Stromal cell of bone marrow (primary cell): ENCODE measurements at regions not wholly inside any gene's neighbourhood (a gene's known extent, or its start where the extent isn't known, plus 50 kb on each side); places are given as distances from the start of the nearest gene placed in this dataset.

Experiments
- DNase-seq: peaks from one replicate; pipeline ENCODE4 v3.0.0-alpha.2; 2012; ENCODE audit warnings: low read depth

DNA sequence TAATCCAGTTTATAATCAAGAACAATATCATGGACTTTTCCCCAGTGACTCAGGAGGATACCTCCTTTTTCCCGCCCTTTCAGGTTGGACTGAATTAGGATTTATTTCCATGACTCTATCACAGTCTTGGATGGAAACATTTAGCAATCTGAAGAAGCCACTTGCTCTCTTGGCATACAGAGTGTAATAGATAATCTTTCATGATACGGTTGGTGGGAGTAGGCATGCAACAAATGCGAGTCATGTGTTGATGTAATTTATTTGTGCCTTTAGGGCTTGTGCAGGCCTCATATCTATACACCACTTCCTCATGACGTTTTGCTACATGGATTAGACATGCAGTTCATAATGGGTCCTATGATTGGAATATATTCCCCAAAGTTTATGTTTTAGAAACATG lies 54.2 kb upstream of the MCTP2 start:
- DNase-seq, result no peak

DNA sequence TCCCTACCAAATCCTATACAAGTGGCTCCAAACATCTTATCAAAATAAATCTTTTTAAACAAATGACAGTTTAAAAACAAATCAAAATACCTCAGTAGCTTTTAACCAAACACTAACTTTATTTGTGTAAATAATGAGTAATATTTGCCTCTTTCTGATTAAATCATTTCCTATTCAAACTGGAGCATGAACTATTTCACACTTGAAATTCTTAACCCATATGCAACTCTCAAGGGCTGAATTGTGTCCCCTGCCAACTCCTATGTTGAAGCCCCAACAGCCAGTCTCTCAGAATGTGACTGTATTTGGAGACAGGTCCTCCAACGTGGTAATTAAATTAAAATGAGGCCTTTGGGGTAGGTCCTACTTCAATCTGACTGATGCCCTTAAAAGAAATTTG lies 55.9 kb upstream of the MCTP2 start:
- DNase-seq, result no peak

DNA sequence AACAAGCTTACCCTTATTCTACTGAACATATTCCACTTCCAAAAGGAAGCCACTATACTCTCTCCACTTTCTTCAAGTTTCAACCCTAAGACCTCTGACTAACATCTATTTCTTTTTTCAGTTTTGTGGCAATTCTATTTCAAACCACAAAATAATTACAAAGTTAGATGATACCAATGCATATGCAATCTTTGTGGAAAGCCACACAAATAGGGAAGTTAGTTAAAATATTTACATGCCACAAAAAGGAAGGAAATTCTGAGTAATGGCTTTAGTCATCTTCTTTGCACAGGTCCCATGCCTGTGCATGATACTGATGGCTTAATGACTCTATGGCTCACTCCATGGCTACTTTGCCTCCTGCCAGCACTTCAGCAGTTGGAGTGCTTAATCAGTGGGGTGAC lies 57.0 kb upstream of the MCTP2 start:
- peak; percentile 84 for DNase-seq

DNA sequence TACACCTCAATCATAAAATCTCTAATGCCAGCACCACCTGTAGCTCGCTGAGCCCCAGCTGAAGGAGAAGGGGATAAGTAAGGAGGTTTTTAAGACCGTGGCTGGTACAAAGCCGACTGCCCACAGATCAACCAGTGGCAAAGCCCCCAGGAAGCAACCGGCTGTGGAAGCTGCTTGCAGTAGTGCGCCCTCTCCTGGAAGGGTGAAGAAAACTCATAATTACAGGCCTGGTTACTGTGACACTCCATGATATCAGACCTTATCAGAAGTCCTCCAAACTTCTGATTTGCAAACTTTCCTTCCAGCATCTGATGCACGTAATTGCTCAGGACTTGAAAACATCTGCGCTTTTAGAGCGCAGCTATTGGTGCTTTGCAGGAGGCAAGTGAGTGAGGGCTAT lies 63.1 kb upstream of the MCTP2 start:
- DNase-seq, result no peak

DNA sequence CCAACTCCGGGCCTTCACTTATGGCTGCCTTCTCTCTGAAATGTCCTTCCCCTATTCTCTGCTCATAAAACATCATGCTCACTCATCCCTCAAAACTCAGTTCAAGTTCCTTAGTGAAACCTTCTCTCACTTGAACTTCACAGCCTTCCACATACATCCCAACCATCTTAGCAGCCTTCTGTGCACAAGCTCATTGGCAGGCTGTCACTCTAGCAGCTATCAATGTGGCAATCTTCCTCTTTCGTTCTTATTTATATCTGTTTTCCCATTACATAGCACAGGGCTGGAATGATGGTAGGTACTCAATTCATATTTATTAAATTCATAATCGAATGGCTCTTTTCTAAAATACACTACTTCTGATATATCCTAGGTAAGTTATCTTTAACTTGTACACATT lies 66.4 kb upstream of the MCTP2 start:
- DNase-seq, result no peak

DNA sequence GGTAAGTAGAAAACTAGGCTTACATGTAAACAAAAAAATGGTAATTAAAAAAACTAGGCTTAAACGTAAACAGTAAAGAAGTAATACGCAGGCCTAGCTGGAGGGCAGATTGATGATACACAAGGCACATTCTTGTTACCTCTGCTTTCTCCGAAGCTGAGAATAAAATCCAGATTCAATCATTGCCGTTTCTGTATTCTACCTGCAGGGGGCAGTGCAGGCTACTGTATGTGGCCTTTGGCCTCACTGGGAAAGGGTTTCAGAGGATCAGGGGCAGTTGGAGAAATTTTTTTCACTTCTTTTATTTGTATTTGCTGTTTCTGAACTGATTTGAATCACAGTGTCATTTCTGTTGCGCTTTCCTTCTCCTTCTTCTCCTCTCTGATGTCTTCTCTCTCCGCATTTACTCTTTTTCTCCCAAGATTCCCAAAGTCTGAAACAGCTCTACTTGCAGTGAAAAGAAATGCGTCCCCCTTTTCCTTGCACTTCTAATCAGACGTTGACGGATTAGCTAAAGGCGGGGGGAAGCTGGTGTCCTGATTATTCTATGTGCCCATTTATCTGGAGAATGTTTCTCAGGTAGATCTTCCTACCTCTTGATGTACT lies 67.1 kb upstream of the MCTP2 start:
- peak; percentile 38 for DNase-seq

DNA sequence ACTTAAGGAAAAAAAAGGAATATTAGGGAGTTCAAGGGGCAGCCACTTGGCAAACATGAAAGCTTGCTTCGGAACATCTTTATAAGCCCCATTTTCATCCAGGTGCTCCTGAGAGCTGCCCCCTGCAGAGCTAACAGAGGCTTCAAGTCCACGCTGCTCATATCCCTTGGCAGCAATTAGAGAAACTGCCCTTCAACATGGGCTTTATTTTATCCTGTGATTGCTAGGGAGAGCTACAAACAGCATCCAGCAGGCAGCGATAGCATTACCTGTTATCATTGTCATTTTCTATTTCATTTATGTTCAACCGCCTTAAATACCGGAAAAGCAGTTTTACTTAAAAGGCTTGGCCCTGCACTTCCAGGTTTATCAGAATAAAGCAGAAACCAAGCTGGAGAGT lies 68.4 kb upstream of the MCTP2 start:
- DNase-seq, result no peak

DNA sequence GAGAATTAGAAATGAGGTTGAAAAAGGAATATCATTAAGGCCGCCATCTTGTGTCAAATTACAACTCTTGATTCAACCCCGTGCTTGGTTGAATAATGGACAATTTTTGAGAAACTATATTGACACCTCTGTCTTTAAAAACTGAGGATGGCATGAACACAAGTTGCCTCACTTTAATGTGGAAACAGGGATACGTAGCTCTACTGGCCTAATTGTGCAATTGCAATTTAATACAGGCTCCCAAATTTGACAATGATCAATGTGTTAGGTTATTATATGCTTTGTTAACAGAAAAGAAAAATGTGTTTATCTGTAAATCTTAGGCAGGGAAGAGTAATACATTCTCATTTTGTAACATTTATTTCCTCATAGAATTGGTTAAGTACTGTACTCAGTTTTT lies 77.1 kb upstream of the MCTP2 start:
- no peak for DNase-seq

DNA sequence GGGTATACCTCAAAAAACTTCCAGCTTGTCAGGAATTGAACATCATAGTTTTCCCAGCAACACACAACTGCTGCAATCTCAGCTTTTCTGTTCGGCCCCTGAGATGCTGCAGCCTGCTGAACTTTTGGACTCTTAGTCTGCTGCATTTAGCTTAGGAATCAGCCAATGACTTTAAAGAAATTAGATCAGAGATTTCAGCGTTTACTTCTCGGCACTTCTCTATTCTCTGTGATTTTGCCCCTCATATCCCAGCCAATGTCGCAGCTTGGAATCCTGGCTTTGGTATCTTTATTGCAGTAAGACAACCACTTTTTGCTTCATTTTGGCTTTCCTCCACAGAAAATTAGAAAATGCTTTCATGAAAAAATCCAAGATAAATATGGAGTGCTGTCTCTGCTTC lies 86.3 kb upstream of the MCTP2 start:
- no peak for DNase-seq

DNA sequence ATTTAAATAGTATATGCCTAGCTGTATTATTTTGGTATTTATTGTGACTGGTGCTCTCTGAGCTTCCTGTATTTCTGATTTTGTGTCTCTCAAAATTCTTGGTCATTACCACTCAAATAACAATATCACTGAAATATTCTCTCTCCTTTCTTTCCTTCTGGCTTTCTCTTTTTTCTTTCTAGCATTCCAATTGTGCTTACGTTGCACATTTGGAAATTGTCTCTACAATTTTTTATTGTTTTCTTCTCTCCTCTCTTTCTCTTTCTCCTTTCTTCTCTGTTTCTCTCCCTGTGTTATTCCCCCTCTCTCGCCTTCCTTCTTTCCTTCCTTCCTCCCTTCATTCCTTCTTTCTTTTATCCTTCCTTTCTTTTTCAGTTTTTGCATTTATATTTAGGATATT lies 89.6 kb upstream of the MCTP2 start:
- DNase-seq, result no peak

DNA sequence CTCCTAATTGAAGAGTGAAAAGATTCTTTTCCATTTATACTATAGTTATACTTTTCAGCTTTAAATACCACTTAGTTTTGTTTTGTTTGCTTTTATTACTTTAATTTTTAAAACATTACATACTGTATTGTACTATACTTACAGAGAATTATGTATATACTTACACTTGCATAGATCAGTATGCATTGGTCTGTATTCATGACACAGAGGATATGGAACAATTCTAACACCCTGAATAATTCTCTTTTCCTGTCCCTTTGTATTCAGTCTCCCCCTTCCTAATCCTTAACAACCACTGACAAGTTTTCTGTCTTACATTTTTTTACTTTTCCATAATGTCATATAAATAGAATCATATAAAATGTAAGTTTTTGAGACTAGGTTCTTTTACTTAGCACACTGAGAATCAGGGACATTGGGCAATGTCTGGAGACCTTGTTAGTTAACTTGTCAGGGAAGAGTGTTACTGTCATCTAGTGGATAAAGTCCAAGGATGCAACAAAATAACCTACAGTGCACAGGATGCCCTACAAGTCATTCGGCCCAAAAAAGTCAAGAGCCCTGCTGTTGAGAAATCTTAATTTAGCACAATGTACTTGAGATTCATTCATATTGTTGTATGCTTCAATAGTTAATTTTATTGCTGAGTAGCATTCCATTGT lies 95.7 kb upstream of the MCTP2 start:
- DNase-seq, result no peak

DNA sequence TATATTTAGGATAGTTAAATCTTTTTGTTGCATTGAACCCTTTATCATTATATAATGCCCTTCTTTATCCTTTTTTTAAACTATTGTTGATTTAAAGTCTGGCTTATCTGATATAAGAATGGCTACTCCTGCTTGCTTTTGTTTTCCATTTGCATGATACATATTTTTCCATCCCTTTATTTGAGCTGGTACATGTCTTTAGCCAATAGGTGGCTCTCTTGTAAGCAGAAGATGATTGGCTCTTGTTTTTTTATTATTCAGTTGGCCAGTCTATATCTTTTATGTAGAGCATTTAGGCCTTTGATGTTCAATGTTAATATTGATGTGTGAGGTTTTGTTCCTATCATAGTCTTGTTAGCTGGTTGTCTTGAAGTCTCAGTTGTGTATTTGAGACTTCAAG lies 99.5 kb upstream of the MCTP2 start:
- no peak for DNase-seq

DNA sequence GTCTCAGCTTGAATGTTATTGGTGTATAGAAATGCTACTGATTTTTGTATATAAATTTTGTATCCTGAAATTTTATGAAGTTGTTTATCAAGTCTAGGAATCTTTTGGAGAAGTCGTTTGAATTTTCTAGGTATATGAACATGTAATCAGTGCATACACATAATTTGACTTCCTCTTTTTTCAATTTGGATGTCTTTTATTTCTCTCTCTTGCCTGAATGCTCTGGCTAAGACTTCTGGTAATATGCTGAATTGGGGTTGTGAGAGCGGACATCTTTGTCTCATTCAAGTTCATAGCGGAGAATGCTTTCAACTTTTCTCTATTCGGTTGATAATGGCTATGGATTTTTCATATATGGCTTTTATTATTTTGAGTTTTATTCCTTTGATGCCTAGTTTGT lies 100.9 kb upstream of the MCTP2 start:
- no peak for DNase-seq

DNA sequence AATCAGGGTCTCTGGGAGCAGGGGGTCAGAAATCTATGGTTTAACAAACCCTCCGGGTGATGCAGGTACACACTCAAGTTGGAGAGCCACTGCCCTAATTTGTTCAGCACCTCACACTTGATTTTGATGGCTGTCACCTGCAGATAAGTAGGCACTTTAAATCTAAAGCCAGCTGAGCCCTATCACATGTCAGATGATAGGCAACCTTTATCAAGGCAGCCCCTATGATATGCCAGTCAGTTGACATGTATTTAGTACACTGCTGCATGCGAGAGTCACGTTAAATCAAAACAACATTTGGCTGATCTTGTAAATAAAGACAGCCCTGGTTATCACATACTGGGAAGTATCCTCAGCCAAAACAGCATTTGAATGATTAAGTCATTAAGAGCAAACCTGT lies 104.4 kb upstream of the MCTP2 start:
- DNase-seq, result no peak

DNA sequence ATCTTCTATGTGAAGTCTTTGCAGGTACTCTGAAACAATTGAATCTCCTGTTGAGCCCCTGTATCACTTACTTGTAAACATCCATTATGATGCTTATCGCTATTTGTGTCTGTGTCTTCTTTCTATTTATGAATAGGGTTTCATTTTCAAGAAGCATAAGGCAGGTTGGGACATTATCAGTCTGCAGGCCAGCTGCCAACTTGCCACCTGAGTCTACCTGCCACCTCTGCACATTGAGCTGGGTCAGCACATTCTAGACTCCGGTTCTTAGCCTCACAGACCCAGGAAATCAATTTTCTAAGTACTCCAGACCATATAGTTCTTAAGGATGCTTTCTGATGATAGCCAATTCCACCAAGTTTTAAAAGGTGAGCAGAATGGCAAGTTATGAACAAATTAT lies 105.7 kb upstream of the MCTP2 start:
- no peak for DNase-seq

DNA sequence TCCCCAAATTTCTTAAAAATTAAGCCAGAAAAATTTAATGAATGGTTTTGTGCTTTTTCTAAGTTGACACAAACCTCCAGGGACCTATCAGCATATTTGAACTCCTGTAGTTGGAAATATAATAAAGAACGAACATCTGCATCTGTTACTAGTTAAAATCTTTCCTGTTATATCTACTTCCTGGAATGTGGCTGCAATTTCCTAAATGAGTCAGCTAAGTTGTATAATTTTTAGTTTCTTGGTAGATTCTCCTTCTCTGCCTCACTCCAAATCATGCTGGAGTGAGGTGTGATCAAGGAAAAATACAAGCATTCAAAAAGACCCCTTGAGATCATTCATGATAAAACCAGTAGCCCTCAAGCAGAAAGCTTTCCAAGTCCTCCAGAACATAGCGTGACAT lies 106.2 kb upstream of the MCTP2 start:
- DNase-seq, result peak; percentile 41

DNA sequence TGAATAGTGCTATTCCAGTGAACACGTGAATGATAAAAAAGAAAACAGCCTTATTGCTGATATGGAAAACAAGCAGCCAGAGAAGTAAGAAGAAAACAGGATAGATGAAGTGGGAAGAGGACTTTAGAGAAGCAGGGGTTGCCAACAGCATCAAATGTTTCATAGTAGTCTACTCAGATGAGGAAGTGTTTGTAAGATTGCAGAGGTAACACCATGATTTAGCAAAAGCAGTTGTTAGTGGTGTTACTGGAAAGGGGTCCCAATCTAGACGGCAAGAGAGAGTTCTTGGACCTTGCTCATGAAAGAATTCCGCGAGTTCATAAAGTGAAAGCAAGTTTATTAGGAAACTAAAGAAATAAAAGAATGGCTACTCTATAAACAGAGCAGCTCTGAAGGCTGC lies 108.8 kb upstream of the MCTP2 start:
- no peak for DNase-seq

DNA sequence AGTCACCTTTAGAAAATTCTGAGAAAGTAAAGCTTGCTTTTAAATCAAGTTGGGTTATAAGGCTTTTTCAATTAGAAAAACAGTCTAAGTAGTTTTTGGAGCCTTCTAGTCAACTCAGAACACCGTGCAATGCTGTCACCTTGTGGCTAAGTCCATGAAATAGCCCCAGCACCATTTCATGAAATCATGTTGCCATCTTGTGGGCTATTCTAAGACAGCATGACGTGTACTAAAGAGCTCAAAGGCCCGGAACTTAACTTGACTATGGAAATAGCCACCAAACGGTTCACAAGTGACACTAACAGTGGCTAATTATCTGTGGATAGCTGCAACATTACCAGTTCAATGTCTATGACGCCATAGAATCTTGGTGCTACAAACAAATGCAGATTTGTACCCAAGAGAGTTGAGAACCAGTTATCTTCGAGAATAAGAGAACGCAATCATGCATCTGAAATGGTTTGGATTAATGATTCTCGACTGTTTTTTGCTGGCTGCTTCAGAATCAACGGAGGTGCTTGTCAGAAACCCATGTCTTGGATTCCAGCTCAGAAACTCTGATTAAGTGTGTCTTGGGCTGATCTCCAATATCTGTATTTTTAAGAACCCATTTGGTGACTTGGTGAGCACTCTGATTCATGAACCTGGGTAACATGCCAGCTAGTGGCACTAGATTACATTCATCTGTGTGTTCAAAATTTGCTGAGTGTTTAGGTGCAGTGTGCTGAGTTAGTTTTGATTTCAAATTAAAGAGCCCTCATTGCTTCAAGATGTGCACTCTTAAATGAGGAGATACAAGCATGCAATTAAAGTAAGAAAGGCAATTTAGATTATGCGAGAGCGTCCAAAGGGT lies 111.2 kb upstream of the MCTP2 start:
- peak; percentile 83 for DNase-seq

DNA sequence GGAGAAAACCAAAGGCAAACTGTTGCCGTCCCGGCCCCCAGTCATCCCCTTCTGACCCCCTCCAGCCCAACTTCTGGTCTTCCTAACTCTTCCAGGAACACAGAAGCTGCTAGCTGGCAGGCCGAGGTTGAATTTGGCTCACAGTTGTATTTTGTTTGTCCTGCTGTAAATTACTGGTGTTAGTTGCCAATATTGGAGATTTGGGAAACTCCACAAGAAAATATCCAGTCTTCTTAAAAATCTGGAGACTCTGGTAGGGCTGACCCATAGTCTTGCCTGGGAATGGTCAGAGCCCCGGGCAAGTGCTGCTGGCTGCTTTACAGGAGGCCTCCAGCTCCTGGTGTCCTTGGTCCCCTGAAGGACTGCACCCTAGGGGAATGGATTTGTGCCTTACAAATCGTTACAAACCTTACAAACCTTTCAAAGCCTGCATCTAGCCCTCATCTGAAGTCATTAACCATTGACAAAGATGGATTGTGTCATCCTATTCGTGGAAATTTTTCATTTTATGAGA lies 112.0 kb upstream of the MCTP2 start:
- DNase-seq, result no peak

DNA sequence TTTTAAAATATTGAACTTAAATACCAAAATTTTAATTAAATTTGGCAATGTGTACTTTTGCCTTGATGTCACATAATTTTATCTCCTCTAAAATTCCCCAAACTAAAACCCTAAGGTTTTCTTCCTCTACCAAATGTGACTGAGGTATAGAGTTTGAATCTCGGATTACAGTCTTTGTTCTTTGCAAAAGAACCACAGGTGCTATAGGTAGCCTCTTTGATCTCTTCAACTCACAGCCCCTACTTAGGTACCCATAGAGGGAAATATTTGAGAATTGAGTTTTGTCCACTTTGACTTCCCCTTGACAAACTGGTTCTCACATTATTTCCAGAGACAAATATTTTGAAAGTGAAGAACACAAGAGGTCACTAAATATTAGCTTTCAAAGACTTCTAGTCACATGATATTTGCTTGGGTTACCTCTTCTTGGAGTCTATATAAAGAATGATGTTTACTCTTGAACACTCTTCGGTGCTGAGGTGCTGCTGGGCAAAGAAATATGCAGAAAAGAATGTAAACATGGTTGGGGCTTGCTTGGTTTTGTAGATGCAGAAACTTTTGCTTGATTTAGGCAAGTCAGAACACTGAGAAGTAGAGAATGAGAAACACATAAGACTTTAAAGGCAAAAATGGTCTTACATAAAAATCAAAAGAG lies 120.8 kb upstream of the MCTP2 start:
- no peak for DNase-seq

DNA sequence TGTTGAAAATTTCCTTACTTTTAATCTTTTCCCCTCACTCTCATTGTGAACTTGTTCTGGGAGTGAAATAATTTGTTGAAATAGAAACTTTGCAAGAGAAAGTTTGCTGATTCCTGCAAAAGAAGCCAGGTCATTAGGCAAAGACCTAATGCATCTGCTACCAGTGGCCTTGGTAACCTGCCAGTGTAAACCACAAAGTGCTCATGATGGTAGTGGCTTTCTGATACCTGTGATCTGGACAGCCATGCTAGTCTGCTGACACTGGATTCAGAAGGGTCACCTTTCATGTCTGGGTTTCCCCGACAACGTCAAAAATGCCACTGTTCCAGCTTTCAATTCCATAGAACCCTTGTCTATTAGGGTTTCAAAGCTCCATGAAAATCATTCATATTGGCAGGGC lies 123.7 kb upstream of the MCTP2 start:
- DNase-seq, result no peak

DNA sequence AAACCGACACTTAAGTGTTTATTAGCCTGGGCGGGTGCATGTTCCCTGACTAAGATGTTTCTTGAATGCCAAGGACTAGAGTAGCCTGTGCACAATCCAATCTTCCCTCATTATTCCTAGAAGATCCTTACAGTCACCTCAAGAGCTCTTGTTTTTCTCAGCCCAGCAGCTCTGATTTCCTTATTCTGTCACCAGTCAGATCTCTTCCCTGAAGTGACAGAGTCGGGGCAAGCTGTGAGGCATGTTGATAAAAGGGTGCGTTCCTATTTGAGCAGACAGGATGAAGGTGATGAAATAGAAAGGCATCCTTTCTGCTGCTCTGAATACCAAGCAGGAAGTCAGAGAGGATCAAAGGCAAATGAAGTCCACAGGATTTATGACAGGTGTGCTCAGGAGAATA lies 125.6 kb upstream of the MCTP2 start:
- DNase-seq, result no peak

DNA sequence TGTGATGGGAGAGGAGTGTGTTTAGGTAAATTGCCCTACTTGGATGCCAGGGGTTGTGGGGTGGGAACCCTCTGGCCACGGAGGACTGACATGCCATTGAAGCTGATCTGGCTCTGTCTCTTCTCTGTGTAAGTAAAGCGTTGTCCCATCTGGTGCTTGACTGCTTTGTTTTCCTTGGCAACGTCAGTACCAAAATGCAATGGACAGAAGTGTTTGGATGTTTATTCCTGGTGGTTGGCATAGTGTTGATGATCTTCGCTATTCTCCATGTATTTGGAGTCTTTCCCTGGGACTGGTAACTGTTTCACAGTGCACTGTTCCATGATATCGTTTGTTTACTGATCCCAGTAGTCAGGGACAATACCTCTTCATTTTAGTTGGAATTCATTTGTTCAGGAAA lies 130.5 kb upstream of the MCTP2 start:
- no peak for DNase-seq
